ENCODE measurements at regions not wholly inside any gene's neighbourhood (a gene's known extent, or its start where the extent isn't known, plus 50 kb on each side); places are given as distances from the start of the nearest gene placed in this dataset.

DNA sequence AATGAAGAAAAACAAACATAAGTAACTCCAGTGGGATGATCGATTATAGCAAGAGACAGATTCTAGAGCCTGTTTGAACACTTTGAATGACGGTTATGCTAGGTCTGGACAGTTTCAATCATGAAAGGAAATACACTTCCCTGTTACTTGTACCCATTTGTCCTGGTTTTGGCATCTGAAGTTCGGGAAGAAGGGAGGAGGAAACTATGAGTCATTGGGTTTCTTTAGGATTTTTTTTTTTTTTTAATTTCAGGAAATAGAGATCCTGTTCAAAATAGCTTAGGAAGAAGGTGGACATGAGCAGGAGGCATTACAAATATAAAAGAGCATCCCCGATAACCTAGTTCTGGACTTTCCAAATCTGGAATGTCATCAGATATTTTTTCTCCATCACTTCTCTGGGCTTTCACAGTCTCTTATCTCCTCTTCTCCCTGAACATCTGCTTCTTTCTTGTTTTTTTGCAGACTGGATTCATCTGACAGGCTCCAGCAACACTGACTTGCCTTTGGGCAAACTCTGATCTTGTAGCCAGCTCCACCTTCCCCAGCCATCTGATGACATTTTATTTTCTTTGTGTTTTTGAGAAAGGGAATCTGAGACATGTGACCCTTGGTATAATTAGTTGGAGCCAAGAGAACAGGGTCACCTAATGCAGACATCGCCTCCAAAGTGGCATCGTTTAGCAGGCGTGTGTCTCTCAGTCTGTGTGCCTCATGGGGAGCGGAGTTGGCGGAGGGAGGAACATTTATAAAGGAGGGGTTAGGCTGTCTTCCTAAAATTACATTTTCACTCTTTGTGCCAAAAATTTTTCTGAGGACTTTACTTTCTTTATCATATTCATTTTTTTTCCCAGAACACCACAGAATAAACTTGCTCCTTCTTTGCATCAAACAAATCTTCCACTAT is 195.3 kb upstream of the EPHA4 start:
- TF ChIP-seq, protein P1, sequence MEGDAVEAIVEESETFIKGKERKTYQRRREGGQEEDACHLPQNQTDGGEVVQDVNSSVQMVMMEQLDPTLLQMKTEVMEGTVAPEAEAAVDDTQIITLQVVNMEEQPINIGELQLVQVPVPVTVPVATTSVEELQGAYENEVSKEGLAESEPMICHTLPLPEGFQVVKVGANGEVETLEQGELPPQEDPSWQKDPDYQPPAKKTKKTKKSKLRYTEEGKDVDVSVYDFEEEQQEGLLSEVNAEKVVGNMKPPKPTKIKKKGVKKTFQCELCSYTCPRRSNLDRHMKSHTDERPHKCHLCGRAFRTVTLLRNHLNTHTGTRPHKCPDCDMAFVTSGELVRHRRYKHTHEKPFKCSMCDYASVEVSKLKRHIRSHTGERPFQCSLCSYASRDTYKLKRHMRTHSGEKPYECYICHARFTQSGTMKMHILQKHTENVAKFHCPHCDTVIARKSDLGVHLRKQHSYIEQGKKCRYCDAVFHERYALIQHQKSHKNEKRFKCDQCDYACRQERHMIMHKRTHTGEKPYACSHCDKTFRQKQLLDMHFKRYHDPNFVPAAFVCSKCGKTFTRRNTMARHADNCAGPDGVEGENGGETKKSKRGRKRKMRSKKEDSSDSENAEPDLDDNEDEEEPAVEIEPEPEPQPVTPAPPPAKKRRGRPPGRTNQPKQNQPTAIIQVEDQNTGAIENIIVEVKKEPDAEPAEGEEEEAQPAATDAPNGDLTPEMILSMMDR (conservative IDR thresholded peaks at IDR 0.05) = no peak
- TF ChIP-seq EZH2 (IDR thresholded peaks at IDR 0.05; ENCODE audit: low read depth) = no peak

All from PC-9 (cell line).